GM12874 (cell line): ENCODE measurements at regions not wholly inside any gene's neighbourhood (a gene's known extent, or its start where the extent isn't known, plus 50 kb on each side); places are given as distances from the start of the nearest gene placed in this dataset.

Experiments
- CTCF ChIP-seq: IDR thresholded peaks from 2 replicates; pipeline ENCODE4 v1.5.1; 2011; ENCODE audit warnings: low read depth, mild to moderate bottlenecking, control low read depth, low read length, moderate library complexity; ENCODE audit not compliant: insufficient read depth

- no peak for TF ChIP-seq CTCF
These were observed 671.9 kb downstream of the ADGRL2 start for GRCh38 chr1:82472489-82473131.

DNA sequence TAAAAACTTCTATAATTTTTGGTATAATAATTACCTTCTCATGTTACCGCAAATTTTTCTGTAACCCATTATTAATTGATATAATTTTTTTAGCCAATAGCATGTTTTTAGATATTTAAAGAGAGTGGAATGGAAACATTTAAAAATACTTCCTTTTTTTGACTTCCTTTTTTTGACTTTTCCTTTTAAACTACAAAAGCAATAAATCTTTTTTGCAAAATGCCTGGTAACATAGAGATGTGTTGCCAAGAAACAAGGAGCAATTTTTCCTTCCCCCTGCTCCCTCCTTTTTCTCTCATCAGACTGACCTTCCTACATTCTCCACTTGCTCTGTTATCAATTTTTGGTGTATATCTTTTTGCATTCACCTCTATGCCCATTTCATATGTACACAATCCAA is 666.2 kb downstream of the ADGRL2 start:
- TF ChIP-seq CTCF, result no peak

GRCh38 chr1:82466416-82466815 is 665.7 kb downstream of the ADGRL2 start:
- TF ChIP-seq CTCF, result no peak

DNA sequence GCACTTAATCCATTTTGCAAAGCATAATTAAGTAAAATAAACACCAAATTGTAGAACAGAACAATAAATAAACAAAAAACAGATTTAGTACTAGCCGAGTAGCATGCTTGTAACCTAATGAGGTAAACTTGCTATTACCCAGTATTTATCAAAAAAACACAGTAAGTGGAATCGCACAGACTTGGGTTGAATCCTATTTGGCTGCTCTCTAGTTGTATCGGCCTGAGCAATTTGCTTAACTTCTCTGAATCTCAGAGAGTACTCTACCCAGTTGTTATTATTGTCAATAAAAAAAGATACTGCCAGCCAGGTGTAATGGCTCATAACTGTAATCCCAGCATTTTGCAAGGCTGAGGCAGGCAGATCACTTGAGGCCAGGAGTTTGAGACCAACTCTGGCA is 664.3 kb downstream of the ADGRL2 start:
- TF ChIP-seq CTCF, result no peak

GRCh38 chr1:82464362-82465001 is 663.7 kb downstream of the ADGRL2 start:
- no peak for TF ChIP-seq CTCF

DNA sequence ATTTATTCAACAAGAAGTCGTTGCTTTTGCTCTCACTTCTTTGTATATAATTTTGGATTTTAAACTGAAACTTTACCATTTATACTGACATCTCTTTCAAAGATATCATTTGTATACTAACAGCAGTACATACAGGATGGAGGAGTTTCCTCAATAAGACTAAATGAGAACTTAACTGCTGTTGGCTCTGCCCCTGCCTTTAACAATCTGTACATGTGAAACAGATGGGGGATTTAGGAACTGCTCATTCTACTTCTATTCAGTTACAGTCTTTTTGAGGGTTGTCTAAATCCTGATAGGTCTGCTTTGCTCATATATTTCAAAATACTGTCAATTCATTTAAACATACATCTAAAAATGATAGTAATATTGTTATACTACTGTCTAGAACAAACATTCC is 663.2 kb downstream of the ADGRL2 start:
- TF ChIP-seq CTCF, result no peak

DNA sequence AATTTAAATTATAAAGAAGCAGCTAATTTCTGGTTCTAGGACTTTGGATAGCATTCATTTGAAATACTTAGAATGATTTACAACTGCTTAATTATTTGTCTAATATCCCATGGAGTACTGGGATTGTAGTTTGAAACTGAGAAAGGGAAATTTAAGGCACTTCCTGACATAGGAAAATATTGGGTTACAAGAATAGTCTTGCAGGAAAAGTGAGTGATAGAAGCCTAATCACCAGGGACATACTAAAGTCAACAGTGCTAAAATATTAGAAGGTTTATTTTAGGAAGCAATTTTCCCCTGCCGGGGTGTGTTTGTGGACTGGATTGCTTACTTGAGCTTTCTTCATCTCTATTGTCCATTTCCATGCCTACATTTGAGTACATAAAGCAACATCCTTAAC is 661.6 kb downstream of the ADGRL2 start:
- TF ChIP-seq CTCF, result no peak

DNA sequence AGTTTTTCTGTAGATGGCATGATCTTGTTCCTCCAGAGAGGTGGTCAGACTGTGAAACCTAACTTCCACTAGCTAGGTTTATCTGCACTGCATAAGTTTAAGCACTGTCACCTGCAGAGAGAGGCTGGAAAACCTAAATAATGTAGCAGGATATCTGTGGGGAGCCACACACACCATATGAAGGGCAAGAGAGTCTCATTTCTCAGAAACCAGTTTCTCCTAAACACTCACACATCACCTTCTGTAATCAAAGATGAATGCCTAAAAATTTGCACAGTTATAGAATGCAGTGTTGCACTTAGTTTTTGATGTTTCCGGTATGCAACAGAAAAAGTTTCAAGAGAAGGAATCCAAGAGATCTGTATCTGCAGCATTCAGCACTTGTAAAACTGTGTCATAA is 654.6 kb downstream of the ADGRL2 start:
- no peak for TF ChIP-seq CTCF
